Spinal cord (tissue), 9 donors: ENCODE measurements at regions not wholly inside any gene's neighbourhood (a gene's known extent, or its start where the extent isn't known, plus 50 kb on each side); places are given as distances from the start of the nearest gene placed in this dataset.
"Not testable (repeated sequence)": the region's sequence is repeated elsewhere in the genome, so short reads cannot be mapped to it uniquely, and the experiment has no call there.

ENCODE experiments used
- DNase-seq, 6 donors: peaks; one replicate each; pipeline versions ENCODE4 v3.0.0 to v3.0.0-alpha.2; 2013 to 2015; ENCODE audit warnings: low spot score in 6 of 6, low read depth in 4 of 6
- H3K27ac ChIP-seq: one replicate; pipeline ENCODE4 v1.5.1; 2013; ENCODE audit warnings: low read depth, low read length, control low read depth
- H3K27me3 ChIP-seq: one replicate; pipeline ENCODE4 v1.6.1; 2013; ENCODE audit warnings: low read length; ENCODE audit not compliant: control insufficient read depth, insufficient read depth
- H3K36me3 ChIP-seq: one replicate; pipeline ENCODE4 v1.6.1; 2013; ENCODE audit warnings: low read length; ENCODE audit not compliant: control insufficient read depth, insufficient read depth
- H3K4me1 ChIP-seq: one replicate; pipeline ENCODE4 v1.6.1; 2013; ENCODE audit warnings: low read length; ENCODE audit not compliant: control insufficient read depth, insufficient read depth
- H3K4me3 ChIP-seq: one replicate; pipeline ENCODE4 v1.5.1; 2013; ENCODE audit warnings: low read depth, low read length, control low read depth
- H3K9me3 ChIP-seq: one replicate; pipeline ENCODE4 v1.6.1; 2013; ENCODE audit warnings: low read length; ENCODE audit not compliant: control insufficient read depth, insufficient read depth
- WGBS: methylation state at CpG from one replicate; pipeline ENCODE4 v1.1.5; 2013; ENCODE audit warnings: missing lambda C conversion rate; ENCODE audit not compliant: insufficient coverage; 5-methylcytosine and 5-hydroxymethylcytosine counted together
- donor health status: healthy.

DNA sequence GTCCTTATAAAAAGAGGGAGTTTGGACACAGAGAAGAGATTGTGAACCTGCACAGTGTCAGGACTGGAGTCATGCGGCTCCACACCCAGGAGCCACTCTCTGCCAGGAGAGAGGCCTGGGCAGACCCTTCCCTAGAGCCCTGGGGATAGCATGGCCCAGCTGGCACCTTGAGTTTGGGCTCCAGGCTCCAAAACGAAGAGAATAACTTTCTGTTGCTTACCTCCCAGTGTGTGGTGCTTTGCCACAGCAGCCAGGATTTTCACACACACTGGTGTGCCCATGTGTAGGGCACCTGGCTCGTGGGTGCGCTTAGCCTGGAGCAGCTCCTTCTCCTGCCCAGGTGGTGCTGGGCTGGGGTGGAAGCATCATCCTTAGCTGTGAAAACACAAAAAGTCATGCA is 344.3 kb downstream of the TEX29 start:
- Histone ChIP-seq H3K4me1 (peaks cover 10% of the 10 kb centered on the region), H3K27me3 (no peaks in the 10 kb centered on the region), H3K4me3 (no peak overlapping the region), H3K27ac (no peak overlapping the region), H3K9me3 (no peaks in the 10 kb centered on the region), H3K36me3 (no peaks in the 10 kb centered on the region)
- DNase-seq: no peak
- WGBS: 96% methylated on average over 4 of the region's 4 CpGs

GRCh38 chr13:111665691-111666095 is 345.3 kb downstream of the TEX29 start:
- peaks cover 4% of the 10 kb centered on the region for H3K4me1 ChIP-seq
- DNase-seq: no peak
- H3K27ac ChIP-seq: no peak overlapping the region
- H3K27me3 ChIP-seq: no peaks in the 10 kb centered on the region
- no peaks in the 10 kb centered on the region for H3K9me3 ChIP-seq
- WGBS: 87% methylated on average over 11 of the region's 11 CpGs
- H3K36me3 ChIP-seq: no peaks in the 10 kb centered on the region
- no peak overlapping the region for H3K4me3 ChIP-seq

DNA sequence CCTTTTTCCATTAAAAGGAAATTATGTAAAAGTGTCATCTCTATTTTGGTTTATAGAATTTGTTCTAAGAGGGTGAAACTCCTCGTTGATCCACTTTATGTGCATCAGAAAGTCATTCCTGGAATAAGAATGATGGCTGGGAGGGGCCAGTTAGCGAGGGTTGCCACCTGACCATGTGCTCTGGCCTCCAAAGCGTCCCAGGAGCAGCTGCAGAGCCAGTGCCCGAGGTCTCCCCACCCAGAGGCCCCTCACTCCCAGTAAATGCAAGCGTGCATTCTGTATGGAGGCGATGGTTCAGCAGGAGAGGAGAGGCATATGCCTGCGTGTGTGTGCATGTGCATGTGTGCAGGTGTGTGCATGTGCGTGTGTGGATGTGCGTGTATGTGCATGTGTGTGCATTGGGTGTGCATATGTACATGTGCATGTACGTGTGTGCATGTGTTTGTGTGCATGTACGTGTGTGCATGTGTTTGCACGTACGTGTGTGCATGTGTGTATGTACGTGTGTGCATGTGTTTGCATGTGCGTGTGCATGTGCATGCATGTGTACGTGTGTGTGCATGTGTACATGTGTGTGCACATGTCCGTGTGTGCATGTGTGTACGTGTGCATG is 345.8 kb downstream of the TEX29 start:
- WGBS: 82% methylated on average over 16 of the region's 18 CpGs
- Histone ChIP-seq H3K4me3 (no peak overlapping the region), H3K4me1 (peaks cover 4% of the 10 kb centered on the region), H3K27me3 (no peaks in the 10 kb centered on the region), H3K9me3 (no peaks in the 10 kb centered on the region), H3K27ac (no peak overlapping the region), H3K36me3 (no peaks in the 10 kb centered on the region)
- no peak for DNase-seq

DNA sequence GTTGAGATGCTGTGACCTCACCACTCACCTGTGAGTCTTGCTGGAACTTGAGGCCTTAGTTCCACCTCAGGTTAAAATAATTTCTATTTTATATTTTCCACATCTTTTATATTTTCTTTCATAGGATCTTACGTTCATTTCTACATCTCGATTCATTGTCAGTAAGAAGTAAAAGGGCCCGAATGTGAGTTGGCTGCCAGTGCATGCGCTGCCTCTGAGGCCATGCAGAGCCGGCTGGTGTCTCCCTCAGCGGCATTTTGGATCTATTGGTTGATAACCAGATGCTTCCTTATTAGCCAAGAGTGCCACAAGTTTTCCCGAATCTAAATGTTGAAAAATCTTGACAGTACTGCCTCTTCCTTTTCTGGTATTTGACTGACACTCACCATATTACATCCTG is 347.3 kb downstream of the TEX29 start:
- peaks cover 4% of the 10 kb centered on the region for H3K4me1 ChIP-seq
- H3K9me3 ChIP-seq: no peaks in the 10 kb centered on the region
- no peak for DNase-seq
- 90% methylated on average over 6 of the region's 7 CpGs for WGBS
- H3K27me3 ChIP-seq: no peaks in the 10 kb centered on the region
- H3K36me3 ChIP-seq: no peaks in the 10 kb centered on the region
- H3K4me3 ChIP-seq: no peak overlapping the region
- H3K27ac ChIP-seq: no peak overlapping the region

- Histone ChIP-seq H3K36me3 (no peaks in the 10 kb centered on the region), H3K4me1 (peaks cover 4% of the 10 kb centered on the region), H3K27me3 (no peaks in the 10 kb centered on the region), H3K9me3 (no peaks in the 10 kb centered on the region), H3K27ac (no peak overlapping the region), H3K4me3 (no peak overlapping the region)
- DNase-seq: no peak
- WGBS: 97% methylated on average over 30 of the region's 30 CpGs
Observed at GRCh38 chr13:111668451-111668850, 348.0 kb downstream of the TEX29 start.

DNA sequence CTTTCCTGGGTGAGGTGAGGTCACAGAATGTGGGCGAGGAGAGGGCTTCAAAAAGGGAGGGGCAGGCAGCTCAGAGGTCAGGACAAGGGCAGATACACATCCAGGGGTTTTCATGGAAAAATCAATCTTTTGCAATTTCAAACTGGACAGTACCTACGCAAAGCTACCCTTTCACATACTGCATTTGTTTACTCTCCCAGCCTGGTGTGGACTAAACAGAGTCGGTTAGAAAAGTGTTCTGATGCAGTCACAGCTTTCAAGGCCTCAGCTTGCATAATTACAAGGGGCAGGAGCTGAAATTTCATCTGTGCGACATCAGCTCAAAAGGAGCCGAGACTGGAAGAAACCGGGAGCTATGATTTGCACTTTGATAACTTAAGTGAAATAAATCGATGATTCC is 351.8 kb downstream of the TEX29 start:
- H3K9me3 ChIP-seq, H3K4me3 ChIP-seq, DNase-seq, H3K27me3 ChIP-seq, H3K36me3 ChIP-seq, H3K27ac ChIP-seq, H3K4me1 ChIP-seq: not testable (repeated sequence)
- no CpG with 5 or more reads among the region's 7 CpGs for WGBS

DNA sequence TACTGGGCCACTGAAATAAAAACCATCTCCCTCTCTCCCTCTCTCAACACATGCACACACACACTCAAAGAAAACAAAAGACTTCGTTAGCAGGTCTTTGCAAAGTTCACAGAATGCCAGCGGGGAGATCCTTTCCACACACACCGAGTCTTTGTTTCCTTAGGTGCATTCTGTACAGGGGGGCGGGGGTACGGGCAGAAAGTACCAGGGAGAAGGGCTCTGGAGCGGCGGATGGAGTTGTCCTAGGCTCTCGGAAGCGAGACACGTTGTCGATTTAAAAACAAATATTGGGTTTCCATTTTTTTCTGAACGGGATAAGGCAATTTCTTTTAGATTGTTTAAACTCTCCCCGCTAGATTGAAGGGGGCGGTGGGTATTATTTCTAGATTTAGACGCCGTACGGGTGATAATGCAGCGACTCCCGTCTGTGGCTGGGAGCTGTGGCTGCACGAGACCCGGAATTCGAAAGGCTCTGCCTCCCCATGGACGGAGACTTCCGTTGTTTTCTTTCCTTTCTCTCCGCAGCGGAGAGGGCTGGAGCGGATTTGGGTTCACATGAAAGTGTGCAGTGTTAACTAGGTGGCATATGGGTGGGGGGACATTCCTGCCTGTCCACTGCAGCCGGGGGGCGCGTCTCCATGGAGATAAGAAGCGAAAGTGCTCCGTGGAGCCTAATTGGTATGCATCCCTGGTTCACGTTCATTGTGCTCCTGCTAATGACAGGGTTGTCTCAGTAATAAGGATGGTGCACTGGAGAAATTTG is 357.9 kb downstream of the TEX29 start:
- no CpG with 5 or more reads among the region's 33 CpGs for WGBS
- H3K36me3 ChIP-seq, H3K4me1 ChIP-seq, H3K27ac ChIP-seq, H3K4me3 ChIP-seq, DNase-seq, H3K9me3 ChIP-seq, H3K27me3 ChIP-seq: not testable (repeated sequence)

GRCh38 chr13:111679645-111680044 is 359.2 kb downstream of the TEX29 start:
- H3K27me3 ChIP-seq, H3K36me3 ChIP-seq, H3K9me3 ChIP-seq, H3K4me3 ChIP-seq, H3K27ac ChIP-seq, H3K4me1 ChIP-seq, DNase-seq: not testable (repeated sequence)
- no CpG with 5 or more reads among the region's 15 CpGs for WGBS

GRCh38 chr13:111680100-111680499 is 359.7 kb downstream of the TEX29 start:
- not testable (repeated sequence) for H3K27ac ChIP-seq, H3K4me3 ChIP-seq, H3K36me3 ChIP-seq, H3K9me3 ChIP-seq, H3K27me3 ChIP-seq, DNase-seq, H3K4me1 ChIP-seq
- no CpG with 5 or more reads among the region's 13 CpGs for WGBS

GRCh38 chr13:111692028-111692427 is 371.6 kb downstream of the TEX29 start:
- not testable (repeated sequence) for H3K4me1 ChIP-seq, H3K27me3 ChIP-seq, H3K9me3 ChIP-seq, H3K4me3 ChIP-seq, DNase-seq, H3K27ac ChIP-seq, H3K36me3 ChIP-seq
- no CpG with 5 or more reads among the region's 2 CpGs for WGBS
